ENCODE measurements at regions not wholly inside any gene's neighbourhood (a gene's known extent, or its start where the extent isn't known, plus 50 kb on each side); places are given as distances from the start of the nearest gene placed in this dataset.

DNA sequence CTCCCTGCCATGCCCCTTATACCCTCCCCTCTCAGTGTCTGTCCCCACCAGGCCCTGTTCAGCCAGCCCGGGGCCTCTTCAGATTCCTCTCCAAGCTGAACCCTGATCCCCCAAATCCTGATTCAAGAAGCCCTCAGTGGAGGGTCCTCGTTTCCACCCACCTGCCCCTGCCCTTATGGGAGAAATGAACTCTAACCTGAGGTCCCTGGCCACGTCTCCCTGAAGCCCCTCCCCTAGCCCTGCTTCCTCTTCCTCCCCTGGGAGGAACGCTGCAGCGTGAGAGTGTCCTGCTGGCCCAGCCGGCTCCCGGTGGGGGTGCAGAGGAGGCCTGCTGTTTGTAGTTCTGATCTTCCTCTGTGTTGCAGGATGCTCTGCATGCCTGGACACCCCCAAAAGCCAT is 56.7 kb upstream of the GLI2 start:
- Histone ChIP-seq H3K36me3 (no peaks in the 10 kb centered on the region), H3K27me3 (peaks cover 41% of the 10 kb centered on the region), H3K27ac (no peak overlapping the region), H3K9me3 (ENCODE audit: low read depth) (no peaks in the 10 kb centered on the region), H3K4me1 (ENCODE audit: low read depth) (no peaks in the 10 kb centered on the region), H3K4me3 (no peak overlapping the region)
- DNase-seq (ENCODE audit: low read depth in 1 of 2, low spot score in 1 of 2) = no peak
- TF ChIP-seq, protein P1, sequence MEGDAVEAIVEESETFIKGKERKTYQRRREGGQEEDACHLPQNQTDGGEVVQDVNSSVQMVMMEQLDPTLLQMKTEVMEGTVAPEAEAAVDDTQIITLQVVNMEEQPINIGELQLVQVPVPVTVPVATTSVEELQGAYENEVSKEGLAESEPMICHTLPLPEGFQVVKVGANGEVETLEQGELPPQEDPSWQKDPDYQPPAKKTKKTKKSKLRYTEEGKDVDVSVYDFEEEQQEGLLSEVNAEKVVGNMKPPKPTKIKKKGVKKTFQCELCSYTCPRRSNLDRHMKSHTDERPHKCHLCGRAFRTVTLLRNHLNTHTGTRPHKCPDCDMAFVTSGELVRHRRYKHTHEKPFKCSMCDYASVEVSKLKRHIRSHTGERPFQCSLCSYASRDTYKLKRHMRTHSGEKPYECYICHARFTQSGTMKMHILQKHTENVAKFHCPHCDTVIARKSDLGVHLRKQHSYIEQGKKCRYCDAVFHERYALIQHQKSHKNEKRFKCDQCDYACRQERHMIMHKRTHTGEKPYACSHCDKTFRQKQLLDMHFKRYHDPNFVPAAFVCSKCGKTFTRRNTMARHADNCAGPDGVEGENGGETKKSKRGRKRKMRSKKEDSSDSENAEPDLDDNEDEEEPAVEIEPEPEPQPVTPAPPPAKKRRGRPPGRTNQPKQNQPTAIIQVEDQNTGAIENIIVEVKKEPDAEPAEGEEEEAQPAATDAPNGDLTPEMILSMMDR (IDR thresholded peaks at IDR 0.05; ENCODE audit: low read depth, low read length) = no peak

DNA sequence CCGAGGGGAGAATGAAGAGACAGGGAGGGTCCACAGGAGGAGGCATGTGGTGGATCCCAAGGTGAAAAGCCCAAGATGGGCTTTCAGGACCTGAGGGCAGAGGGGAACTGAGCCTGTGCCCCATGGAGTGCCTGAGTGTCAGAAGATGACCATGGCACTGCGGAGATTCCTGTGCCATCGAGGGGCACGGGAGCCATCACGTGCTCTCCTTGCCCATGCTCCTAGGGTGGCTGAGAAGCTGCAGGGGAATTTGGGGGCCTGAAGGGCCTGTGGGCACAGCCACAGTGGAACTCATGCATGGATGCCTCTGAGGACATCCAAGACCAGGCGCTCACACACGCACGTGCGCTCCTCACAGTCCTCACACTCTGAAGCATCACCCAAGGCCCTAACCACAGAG is 56.1 kb upstream of the GLI2 start:
- Histone ChIP-seq H3K4me1 (ENCODE audit: low read depth) (no peaks in the 10 kb centered on the region), H3K4me3 (no peak overlapping the region), H3K36me3 (no peaks in the 10 kb centered on the region), H3K9me3 (ENCODE audit: low read depth) (no peaks in the 10 kb centered on the region), H3K27ac (no peak overlapping the region), H3K27me3 (peaks cover 41% of the 10 kb centered on the region)
- TF ChIP-seq, protein P1 (IDR thresholded peaks at IDR 0.05; ENCODE audit: low read depth, low read length) = no peak
- no peak for DNase-seq (ENCODE audit: low read depth in 1 of 2, low spot score in 1 of 2)

DNA sequence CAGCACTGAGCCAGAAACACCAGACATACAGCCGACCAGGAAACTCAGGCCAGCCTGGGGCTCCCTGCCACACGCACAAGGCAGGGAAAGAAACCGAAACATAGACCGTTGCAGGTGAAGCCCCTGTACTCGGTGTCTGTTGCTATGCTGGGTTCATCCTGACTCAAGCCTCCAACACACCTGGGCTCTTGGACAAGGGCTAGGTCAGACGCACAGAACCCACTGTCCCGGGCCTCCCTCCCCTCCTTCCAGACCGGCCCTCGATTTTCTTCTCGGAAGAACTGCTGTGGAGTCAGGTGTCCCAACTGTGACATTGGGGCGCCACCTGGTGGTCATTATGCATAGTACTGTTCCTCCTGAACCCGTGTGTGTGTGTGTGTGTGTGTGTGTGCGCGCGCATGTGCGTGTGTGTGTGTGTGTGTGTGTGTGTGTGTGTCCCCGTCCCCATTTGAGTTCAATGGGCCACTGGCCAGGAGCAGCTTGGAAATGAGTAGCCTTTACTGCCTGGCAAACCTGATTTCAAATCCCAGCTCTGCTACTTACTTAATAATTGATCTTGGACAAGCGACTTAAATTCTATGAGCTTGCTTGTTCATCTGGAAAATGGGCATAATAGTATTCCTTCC is 55.4 kb upstream of the GLI2 start:
- Histone ChIP-seq H3K4me1 (ENCODE audit: low read depth) (no peaks in the 10 kb centered on the region), H3K9me3 (ENCODE audit: low read depth) (no peaks in the 10 kb centered on the region), H3K27me3 (peaks cover 39% of the 10 kb centered on the region), H3K36me3 (no peaks in the 10 kb centered on the region), H3K4me3 (no peak overlapping the region), H3K27ac (no peak overlapping the region)
- TF ChIP-seq, protein P1 (IDR thresholded peaks at IDR 0.05; ENCODE audit: low read depth, low read length) = peak; percentile 62
- peak; percentile 90 to 94 for DNase-seq (ENCODE audit: low read depth in 1 of 2, low spot score in 1 of 2)

DNA sequence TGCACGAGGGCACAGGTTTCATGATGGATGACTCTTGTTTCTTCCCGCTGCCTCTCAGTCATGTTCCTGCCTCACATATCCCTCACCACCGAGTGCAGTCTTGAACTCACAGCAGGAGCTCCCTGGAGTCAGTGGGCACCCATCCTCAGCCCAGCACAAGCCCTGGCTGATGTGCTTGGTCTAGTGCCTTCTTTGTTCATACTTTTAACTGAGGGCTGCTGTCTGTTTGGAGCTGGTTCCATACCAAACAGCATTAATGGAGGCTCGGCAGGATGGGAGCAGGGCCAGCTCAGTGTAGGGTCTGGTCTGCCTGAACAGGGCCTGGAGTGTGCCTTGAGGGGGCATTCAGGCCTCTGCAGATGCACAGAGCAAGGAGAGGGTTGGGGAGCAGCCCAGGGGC is 54.5 kb upstream of the GLI2 start:
- DNase-seq (ENCODE audit: low read depth in 1 of 2, low spot score in 1 of 2) = no peak
- TF ChIP-seq, protein P1 (IDR thresholded peaks at IDR 0.05; ENCODE audit: low read depth, low read length) = no peak
- Histone ChIP-seq H3K36me3 (no peaks in the 10 kb centered on the region), H3K27ac (no peak overlapping the region), H3K4me1 (ENCODE audit: low read depth) (no peaks in the 10 kb centered on the region), H3K27me3 (peaks cover 32% of the 10 kb centered on the region), H3K9me3 (ENCODE audit: low read depth) (no peaks in the 10 kb centered on the region), H3K4me3 (no peak overlapping the region)

DNA sequence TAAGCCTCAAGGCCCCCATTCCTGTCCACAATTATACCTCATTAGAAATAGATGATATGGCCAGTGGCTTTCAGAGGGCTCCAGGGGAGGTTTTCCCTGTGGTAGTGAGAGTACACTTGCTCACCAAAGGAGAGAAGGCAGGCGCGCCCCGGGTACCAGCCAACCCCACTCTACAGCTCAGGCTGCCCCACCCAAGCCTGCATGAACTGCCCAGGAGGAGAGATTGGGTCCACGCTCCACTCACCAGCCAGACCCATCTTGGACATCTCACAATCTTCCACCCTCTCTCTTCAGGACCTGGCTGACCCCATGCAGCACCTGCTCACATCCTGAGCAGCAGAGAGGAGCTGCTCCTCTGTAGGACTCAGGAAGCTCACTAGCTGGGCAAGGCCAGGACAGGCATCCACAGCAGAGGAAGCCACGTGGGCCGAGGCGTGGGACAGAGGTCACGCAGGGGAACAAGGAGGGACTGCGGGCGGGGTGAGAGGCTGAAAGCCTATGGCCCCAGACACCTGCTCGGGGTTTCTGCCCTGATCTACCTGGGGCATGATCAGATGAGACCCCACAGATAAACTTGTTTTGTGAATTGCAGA is 53.9 kb upstream of the GLI2 start:
- H3K4me3 ChIP-seq = no peak overlapping the region
- peaks cover 26% of the 10 kb centered on the region for H3K27me3 ChIP-seq
- H3K9me3 ChIP-seq (ENCODE audit: low read depth) = no peaks in the 10 kb centered on the region
- DNase-seq (ENCODE audit: low read depth in 1 of 2, low spot score in 1 of 2) = no peak
- no peaks in the 10 kb centered on the region for H3K36me3 ChIP-seq
- no peak overlapping the region for H3K27ac ChIP-seq
- H3K4me1 ChIP-seq (ENCODE audit: low read depth) = no peaks in the 10 kb centered on the region
- TF ChIP-seq, protein P1 (IDR thresholded peaks at IDR 0.05; ENCODE audit: low read depth, low read length) = no peak

Measured in cardiac muscle cell (in vitro differentiated cells and primary cell).